ENCODE measurements at regions not wholly inside any gene's neighbourhood (a gene's known extent, or its start where the extent isn't known, plus 50 kb on each side); places are given as distances from the start of the nearest gene placed in this dataset.

DNA sequence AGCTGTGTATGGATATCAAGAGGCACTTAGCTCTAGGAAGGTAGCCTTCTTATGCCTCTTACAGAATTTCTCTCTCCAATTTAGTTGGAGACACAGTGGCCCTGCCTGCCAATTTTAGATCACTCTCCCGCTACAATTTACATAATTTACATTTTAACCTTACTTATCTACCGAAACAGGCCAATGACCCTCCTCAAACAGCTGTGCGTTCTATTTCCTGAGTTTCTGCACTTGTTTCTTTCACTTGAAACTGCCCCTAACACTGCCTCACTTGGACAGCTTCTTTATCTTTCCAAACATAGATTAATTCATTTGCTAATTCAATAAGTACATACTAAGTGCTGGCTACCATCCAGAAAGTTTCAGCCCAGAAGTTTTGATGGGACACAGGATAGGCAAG lies 52.9 kb upstream of the HDDC2 start:
- Histone ChIP-seq H3K4me1 (no peaks in the 10 kb centered on the region), H3K4me3 (no peak overlapping the region), H3K27ac (no peak overlapping the region), H3K36me3 (no peaks in the 10 kb centered on the region), H3K27me3 (no peaks in the 10 kb centered on the region), H3K9me3 (no peaks in the 10 kb centered on the region)
- intact Hi-C loops (cut with DNase I), result no loop called here
- no peak for DNase-seq (ENCODE audit: extremely low spot score in 2 of 2)
- TF ChIP-seq POLR2A (IDR thresholded peaks at IDR 0.05) (no peak), POLR2AphosphoS5 (IDR thresholded peaks at IDR 0.05; ENCODE audit: insufficient read depth in 1 of 2, low read depth in 1 of 2) (no peak)
- TF ChIP-seq, protein P1, sequence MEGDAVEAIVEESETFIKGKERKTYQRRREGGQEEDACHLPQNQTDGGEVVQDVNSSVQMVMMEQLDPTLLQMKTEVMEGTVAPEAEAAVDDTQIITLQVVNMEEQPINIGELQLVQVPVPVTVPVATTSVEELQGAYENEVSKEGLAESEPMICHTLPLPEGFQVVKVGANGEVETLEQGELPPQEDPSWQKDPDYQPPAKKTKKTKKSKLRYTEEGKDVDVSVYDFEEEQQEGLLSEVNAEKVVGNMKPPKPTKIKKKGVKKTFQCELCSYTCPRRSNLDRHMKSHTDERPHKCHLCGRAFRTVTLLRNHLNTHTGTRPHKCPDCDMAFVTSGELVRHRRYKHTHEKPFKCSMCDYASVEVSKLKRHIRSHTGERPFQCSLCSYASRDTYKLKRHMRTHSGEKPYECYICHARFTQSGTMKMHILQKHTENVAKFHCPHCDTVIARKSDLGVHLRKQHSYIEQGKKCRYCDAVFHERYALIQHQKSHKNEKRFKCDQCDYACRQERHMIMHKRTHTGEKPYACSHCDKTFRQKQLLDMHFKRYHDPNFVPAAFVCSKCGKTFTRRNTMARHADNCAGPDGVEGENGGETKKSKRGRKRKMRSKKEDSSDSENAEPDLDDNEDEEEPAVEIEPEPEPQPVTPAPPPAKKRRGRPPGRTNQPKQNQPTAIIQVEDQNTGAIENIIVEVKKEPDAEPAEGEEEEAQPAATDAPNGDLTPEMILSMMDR (IDR thresholded peaks at IDR 0.05), result no peak

DNA sequence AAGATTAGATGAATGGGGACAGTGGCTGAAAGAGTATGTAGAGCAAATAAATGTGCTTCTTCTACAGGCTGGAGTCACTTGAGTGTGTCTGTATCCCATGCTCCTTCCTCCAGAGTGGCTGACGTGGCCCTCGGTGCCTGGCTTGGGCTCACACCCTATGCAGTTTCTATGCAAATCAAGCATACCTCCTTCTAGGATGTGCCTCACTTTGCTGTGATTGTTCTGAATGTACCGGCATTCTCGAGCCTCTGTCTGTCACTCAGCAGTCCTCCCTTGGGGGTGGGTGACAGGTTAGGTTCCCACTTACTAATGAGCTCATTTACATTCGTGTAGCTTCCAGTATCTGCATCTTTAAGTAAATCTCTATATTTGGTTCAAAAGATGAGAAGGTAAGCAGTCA lies 55.1 kb upstream of the HDDC2 start:
- no peak overlapping the region for H3K4me3 ChIP-seq
- no peak for DNase-seq (ENCODE audit: extremely low spot score in 2 of 2)
- intact Hi-C loops (cut with DNase I), result no loop called here
- no peaks in the 10 kb centered on the region for H3K9me3 ChIP-seq
- H3K27me3 ChIP-seq, result no peaks in the 10 kb centered on the region
- H3K4me1 ChIP-seq, result no peaks in the 10 kb centered on the region
- no peak overlapping the region for H3K27ac ChIP-seq
- H3K36me3 ChIP-seq, result no peaks in the 10 kb centered on the region
- TF ChIP-seq, protein P1 (IDR thresholded peaks at IDR 0.05), result no peak
- TF ChIP-seq POLR2AphosphoS5 (IDR thresholded peaks at IDR 0.05; ENCODE audit: insufficient read depth in 1 of 2, low read depth in 1 of 2), result no peak
- no peak for TF ChIP-seq POLR2A (IDR thresholded peaks at IDR 0.05)

DNA sequence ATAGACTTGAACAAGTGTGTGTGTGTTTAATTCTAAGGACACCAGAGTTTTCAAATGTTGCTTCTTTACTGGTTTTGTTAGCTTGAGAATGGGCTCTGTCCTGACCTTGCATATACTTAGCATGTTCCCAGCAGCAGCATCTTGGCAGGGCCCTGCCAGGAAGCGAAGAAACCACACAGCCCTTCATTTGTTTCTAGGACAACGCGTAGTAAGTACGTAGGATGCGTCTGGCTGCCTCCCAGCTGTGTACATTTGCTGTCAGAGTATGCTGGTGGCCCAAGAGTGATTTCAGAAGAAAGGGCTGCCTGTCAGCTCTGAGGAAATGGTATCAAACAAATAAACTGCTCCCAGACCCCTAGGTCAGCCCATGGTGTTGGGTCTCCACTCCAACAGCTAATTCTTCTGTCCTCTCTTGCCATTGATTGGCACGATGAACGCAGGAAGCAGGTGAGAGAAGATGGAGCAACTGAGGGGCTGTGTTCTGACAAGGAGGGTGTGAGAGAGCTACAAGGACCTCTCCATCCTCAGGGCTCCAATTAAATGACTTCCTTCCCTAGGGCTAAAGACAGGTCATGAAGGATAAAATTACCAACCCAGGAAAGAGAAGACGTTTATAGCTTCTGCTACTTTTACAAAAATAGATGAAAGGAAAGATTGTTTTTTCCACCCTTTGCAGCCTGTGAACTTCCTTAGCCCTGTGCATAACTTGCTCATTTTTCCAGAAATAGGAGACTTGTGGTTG lies 55.9 kb upstream of the HDDC2 start:
- Histone ChIP-seq H3K27ac (no peak overlapping the region), H3K9me3 (no peaks in the 10 kb centered on the region), H3K4me3 (no peak overlapping the region), H3K27me3 (no peaks in the 10 kb centered on the region), H3K4me1 (peaks cover under 1% of the 10 kb centered on the region), H3K36me3 (no peaks in the 10 kb centered on the region)
- no peak for DNase-seq (ENCODE audit: extremely low spot score in 2 of 2)
- intact Hi-C loops (cut with DNase I), result no loop called here
- no peak for TF ChIP-seq POLR2A (IDR thresholded peaks at IDR 0.05)
- TF ChIP-seq POLR2AphosphoS5 (IDR thresholded peaks at IDR 0.05; ENCODE audit: insufficient read depth in 1 of 2, low read depth in 1 of 2), result no peak
- TF ChIP-seq, protein P1 (IDR thresholded peaks at IDR 0.05), result no peak

- H3K27ac ChIP-seq, result no peak overlapping the region
- H3K36me3 ChIP-seq, result no peaks in the 10 kb centered on the region
- H3K27me3 ChIP-seq, result no peaks in the 10 kb centered on the region
- no peak for TF ChIP-seq POLR2AphosphoS5 (IDR thresholded peaks at IDR 0.05; ENCODE audit: insufficient read depth in 1 of 2, low read depth in 1 of 2)
- TF ChIP-seq, protein P1 (IDR thresholded peaks at IDR 0.05), result no peak
- no peak for TF ChIP-seq POLR2A (IDR thresholded peaks at IDR 0.05)
- H3K4me1 ChIP-seq, result peaks cover 13% of the 10 kb centered on the region
- intact Hi-C loops (cut with DNase I), result no loop called here
- H3K4me3 ChIP-seq, result no peak overlapping the region
- DNase-seq (ENCODE audit: extremely low spot score in 2 of 2), result no peak
- H3K9me3 ChIP-seq, result no peaks in the 10 kb centered on the region
Measured at GRCh38 chr6:125358898-125359297, 57.1 kb upstream of the HDDC2 start.

DNA sequence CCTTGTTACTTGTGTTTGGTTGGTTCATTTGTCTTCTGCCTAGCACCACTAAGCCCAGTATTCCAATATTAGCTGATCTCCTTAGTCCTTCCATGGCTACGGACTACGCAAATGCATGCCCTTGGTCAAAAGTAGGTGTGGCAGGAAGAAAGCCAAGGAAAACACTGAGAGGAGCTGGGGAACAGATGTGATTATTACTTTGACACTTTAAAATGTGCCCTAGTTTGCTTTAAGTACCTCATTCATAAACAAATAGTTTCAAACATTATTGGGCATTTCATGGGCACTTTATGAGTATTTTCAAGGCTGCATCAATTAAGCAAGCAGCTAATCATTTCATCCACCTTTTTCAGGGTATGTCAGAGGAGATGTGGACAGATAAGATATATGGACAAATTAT lies 60.1 kb upstream of the HDDC2 start:
- no peak for DNase-seq (ENCODE audit: extremely low spot score in 2 of 2)
- H3K36me3 ChIP-seq, result no peaks in the 10 kb centered on the region
- H3K9me3 ChIP-seq, result no peaks in the 10 kb centered on the region
- no peak overlapping the region for H3K4me3 ChIP-seq
- intact Hi-C loops (cut with DNase I), result no loop called here
- H3K27me3 ChIP-seq, result no peaks in the 10 kb centered on the region
- H3K27ac ChIP-seq, result no peak overlapping the region
- H3K4me1 ChIP-seq, result peaks cover 30% of the 10 kb centered on the region
- TF ChIP-seq POLR2AphosphoS5 (IDR thresholded peaks at IDR 0.05; ENCODE audit: insufficient read depth in 1 of 2, low read depth in 1 of 2), result no peak
- no peak for TF ChIP-seq POLR2A (IDR thresholded peaks at IDR 0.05)
- TF ChIP-seq, protein P1 (IDR thresholded peaks at IDR 0.05), result no peak

All from vagina (tissue), 2 donors.